NOMO-1 (cell line): ENCODE measurements at regions not wholly inside any gene's neighbourhood (a gene's known extent, or its start where the extent isn't known, plus 50 kb on each side); places are given as distances from the start of the nearest gene placed in this dataset.

Experiments used
- DNase-seq, 2 experiments: peaks; one replicate each; lab custom pipeline; 2025; ENCODE audit not compliant: unreplicated experiment in 2 of 2; lab: John Stamatoyannopoulos, UW

- no peak for DNase-seq
These were observed 383.1 kb upstream of the HTR2A start for GRCh38 chr13:47279920-47280319.

- DNase-seq = no peak
These were observed 380.9 kb upstream of the HTR2A start for GRCh38 chr13:47277774-47278173.

GRCh38 chr13:47268270-47268669, 371.4 kb upstream of the HTR2A start:
- DNase-seq = no peak

GRCh38 chr13:47258384-47258783, 361.5 kb upstream of the HTR2A start:
- no peak for DNase-seq

- DNase-seq = peak in 1 of 2 experiments; percentile 8
These were observed 359.8 kb upstream of the HTR2A start for GRCh38 chr13:47256618-47257017.

- no peak for DNase-seq
These were observed 355.8 kb upstream of the HTR2A start for GRCh38 chr13:47252627-47253026.

GRCh38 chr13:47251771-47252170, 354.9 kb upstream of the HTR2A start:
- no peak for DNase-seq

- DNase-seq = no peak
These were observed 353.3 kb upstream of the HTR2A start for GRCh38 chr13:47250146-47250545.

GRCh38 chr13:47249266-47249665, 352.4 kb upstream of the HTR2A start:
- no peak for DNase-seq

GRCh38 chr13:47241446-47241845, 344.6 kb upstream of the HTR2A start:
- DNase-seq = no peak

GRCh38 chr13:47239025-47239424, 342.2 kb upstream of the HTR2A start:
- no peak for DNase-seq

- no peak for DNase-seq
These were observed 340.7 kb upstream of the HTR2A start for GRCh38 chr13:47237571-47237970.

- DNase-seq = no peak
These were observed 336.9 kb upstream of the HTR2A start for GRCh38 chr13:47233734-47234133.

- no peak for DNase-seq
These were observed 335.7 kb upstream of the HTR2A start for GRCh38 chr13:47232516-47232915.

GRCh38 chr13:47230155-47230554, 333.3 kb upstream of the HTR2A start:
- DNase-seq = no peak

GRCh38 chr13:47226516-47226915, 329.7 kb upstream of the HTR2A start:
- no peak for DNase-seq

GRCh38 chr13:47220453-47221140, 323.7 kb upstream of the HTR2A start:
- no peak for DNase-seq

- DNase-seq = no peak
These were observed 321.8 kb upstream of the HTR2A start for GRCh38 chr13:47218611-47219010.

GRCh38 chr13:47216176-47216822, 319.4 kb upstream of the HTR2A start:
- DNase-seq = peak in 1 of 2 experiments; percentile 81

- no peak for DNase-seq
These were observed 318.9 kb upstream of the HTR2A start for GRCh38 chr13:47215736-47216135.

- no peak for DNase-seq
These were observed 316.2 kb upstream of the HTR2A start for GRCh38 chr13:47213047-47213446.

- DNase-seq = no peak
These were observed 314.3 kb upstream of the HTR2A start for GRCh38 chr13:47211106-47211505.

- DNase-seq = no peak
These were observed 309.3 kb upstream of the HTR2A start for GRCh38 chr13:47206111-47206510.
